B cell (primary cell): ENCODE measurements at regions not wholly inside any gene's neighbourhood (a gene's known extent, or its start where the extent isn't known, plus 50 kb on each side); places are given as distances from the start of the nearest gene placed in this dataset.

Experiments used
- EZH2 ChIP-seq: IDR thresholded peaks from 2 replicates; pipeline ENCODE4 v1.6.1; 2012; ENCODE audit warnings: borderline replicate concordance, low read depth, mild to moderate bottlenecking, moderate library complexity, low read length; ENCODE audit not compliant: insufficient read depth, poor library complexity, severe bottlenecking
- TF ChIP-seq, protein P1 (sequence below): fragments of 200-600 bp; IDR thresholded peaks from one replicate; pipeline ENCODE4 v1.8.0; 2022; ENCODE audit warnings: antibody characterized with exemption, mild to moderate bottlenecking

- TF ChIP-seq, protein P1, sequence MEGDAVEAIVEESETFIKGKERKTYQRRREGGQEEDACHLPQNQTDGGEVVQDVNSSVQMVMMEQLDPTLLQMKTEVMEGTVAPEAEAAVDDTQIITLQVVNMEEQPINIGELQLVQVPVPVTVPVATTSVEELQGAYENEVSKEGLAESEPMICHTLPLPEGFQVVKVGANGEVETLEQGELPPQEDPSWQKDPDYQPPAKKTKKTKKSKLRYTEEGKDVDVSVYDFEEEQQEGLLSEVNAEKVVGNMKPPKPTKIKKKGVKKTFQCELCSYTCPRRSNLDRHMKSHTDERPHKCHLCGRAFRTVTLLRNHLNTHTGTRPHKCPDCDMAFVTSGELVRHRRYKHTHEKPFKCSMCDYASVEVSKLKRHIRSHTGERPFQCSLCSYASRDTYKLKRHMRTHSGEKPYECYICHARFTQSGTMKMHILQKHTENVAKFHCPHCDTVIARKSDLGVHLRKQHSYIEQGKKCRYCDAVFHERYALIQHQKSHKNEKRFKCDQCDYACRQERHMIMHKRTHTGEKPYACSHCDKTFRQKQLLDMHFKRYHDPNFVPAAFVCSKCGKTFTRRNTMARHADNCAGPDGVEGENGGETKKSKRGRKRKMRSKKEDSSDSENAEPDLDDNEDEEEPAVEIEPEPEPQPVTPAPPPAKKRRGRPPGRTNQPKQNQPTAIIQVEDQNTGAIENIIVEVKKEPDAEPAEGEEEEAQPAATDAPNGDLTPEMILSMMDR, result no peak
- TF ChIP-seq EZH2, result no peak
Measured at GRCh38 chr15:67006083-67007065, 59.0 kb upstream of the SMAD3 start.
